DOHH2 (cell line): ENCODE measurements at regions not wholly inside any gene's neighbourhood (a gene's known extent, or its start where the extent isn't known, plus 50 kb on each side); places are given as distances from the start of the nearest gene placed in this dataset.

Source experiments
- H3F3A ChIP-seq: fragments of 200-600 bp; sonication (generic), shearing (Covaris generic); 2 replicates; pipeline ENCODE4 v1.6.0; 2016; ENCODE audit warnings: antibody characterized with exemption, mild to moderate bottlenecking; ENCODE audit not compliant: control insufficient read depth, insufficient read depth
- H3K27ac ChIP-seq: fragments of 200-600 bp; sonication (generic); 2 replicates; pipeline ENCODE4 v1.5.1; 2014; ENCODE audit warnings: low read depth, mild to moderate bottlenecking, low read length, moderate library complexity
- H3K27me3 ChIP-seq: fragments of 200-600 bp; sonication (generic); 2 replicates; pipeline ENCODE4 v1.6.1; 2014; ENCODE audit warnings: mild to moderate bottlenecking, low read length, mixed read lengths; ENCODE audit not compliant: control insufficient read depth
- H3K36me3 ChIP-seq: fragments of 200-600 bp; sonication (generic); 2 replicates; pipeline ENCODE4 v1.6.1; 2014; ENCODE audit warnings: mild to moderate bottlenecking, low read length, moderate library complexity, mixed read lengths; ENCODE audit not compliant: control insufficient read depth
- H3K4me1 ChIP-seq: fragments of 200-600 bp; sonication (generic); 2 replicates; pipeline ENCODE4 v1.6.1; 2014; ENCODE audit warnings: mild to moderate bottlenecking, low read length, mixed read lengths; ENCODE audit not compliant: control insufficient read depth
- H3K4me2 ChIP-seq: fragments of 200-600 bp; sonication (generic); 2 replicates; pipeline ENCODE4 v1.6.0; 2014; ENCODE audit warnings: mild to moderate bottlenecking, low read length, moderate library complexity
- H3K4me3 ChIP-seq: fragments of 200-600 bp; sonication (generic); 2 replicates; pipeline ENCODE4 v1.5.1; 2014; ENCODE audit warnings: mild to moderate bottlenecking, low read length, mixed read lengths
- H3K79me2 ChIP-seq: fragments of 200-600 bp; sonication (generic); 2 replicates; pipeline ENCODE4 v1.6.1; 2014; ENCODE audit warnings: mild to moderate bottlenecking, low read length, mixed read lengths; ENCODE audit not compliant: control insufficient read depth
- H3K9me2 ChIP-seq: fragments of 200-600 bp; sonication (generic); replicated peaks from 2 replicates; pipeline ENCODE4 v1.6.1; 2014; ENCODE audit warnings: mild to moderate bottlenecking, low read length, mixed read lengths; ENCODE audit not compliant: control insufficient read depth
- H3K9me3 ChIP-seq: fragments of 200-600 bp; sonication (generic); 2 replicates; pipeline ENCODE4 v1.6.1; 2014; ENCODE audit warnings: antibody characterized with exemption, low read length, mixed read lengths; ENCODE audit not compliant: control insufficient read depth, insufficient read depth
- H4K20me1 ChIP-seq: fragments of 200-600 bp; sonication (generic); 2 replicates; pipeline ENCODE4 v1.6.0; 2014; ENCODE audit warnings: low read depth, mild to moderate bottlenecking, antibody characterized with exemption, low read length, moderate library complexity; ENCODE audit not compliant: control insufficient read depth, insufficient read depth
- CTCF ChIP-seq: fragments of 200-600 bp; sonication (generic); IDR thresholded peaks from one replicate; pipeline ENCODE4 v1.5.1; 2014; ENCODE audit warnings: antibody characterized with exemption, mild to moderate bottlenecking, low read depth, low read length; ENCODE audit not compliant: poor library complexity, severe bottlenecking
- EZH2phosphoT487 ChIP-seq: fragments of 200-600 bp; sonication (generic); IDR thresholded peaks from 2 replicates; pipeline ENCODE4 v1.6.1; 2017; ENCODE audit warnings: borderline replicate concordance, mild to moderate bottlenecking, antibody characterized with exemption, low read length, moderate library complexity, mixed read lengths

DNA sequence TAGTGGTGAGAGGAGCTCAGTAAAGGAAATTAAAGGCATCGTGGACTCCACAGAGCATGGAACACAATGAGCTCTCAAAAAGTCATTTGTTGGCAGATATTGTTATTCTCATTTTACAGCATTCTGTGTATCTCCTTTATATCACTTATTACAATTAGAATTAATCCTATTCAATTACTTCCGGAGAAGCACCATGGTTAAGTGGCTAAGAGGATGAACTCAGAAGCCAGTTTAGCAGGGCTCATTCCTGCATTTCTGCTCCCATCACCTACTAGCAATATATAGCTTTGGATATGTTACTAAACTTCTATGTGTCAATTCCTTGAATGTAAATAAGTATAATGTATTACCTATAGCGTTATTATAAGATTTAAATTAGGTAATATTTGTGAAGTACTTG, 683.3 kb downstream of the IRS1 start:
- H3K79me2 ChIP-seq = no peaks in the 10 kb centered on the region
- H3K4me3 ChIP-seq = no peak overlapping the region
- H4K20me1 ChIP-seq = no peaks in the 10 kb centered on the region
- no peaks in the 10 kb centered on the region for H3K36me3 ChIP-seq
- H3F3A ChIP-seq = no peaks in the 10 kb centered on the region
- H3K4me1 ChIP-seq = peaks cover 5% of the 10 kb centered on the region
- no peaks in the 10 kb centered on the region for H3K9me3 ChIP-seq
- H3K9me2 ChIP-seq = no peaks in the 10 kb centered on the region
- no peaks in the 10 kb centered on the region for H3K27me3 ChIP-seq
- TF ChIP-seq CTCF = no peak
- TF ChIP-seq EZH2phosphoT487 = no peak
- no peak overlapping the region for H3K27ac ChIP-seq
- H3K4me2 ChIP-seq = no peak overlapping the region

DNA sequence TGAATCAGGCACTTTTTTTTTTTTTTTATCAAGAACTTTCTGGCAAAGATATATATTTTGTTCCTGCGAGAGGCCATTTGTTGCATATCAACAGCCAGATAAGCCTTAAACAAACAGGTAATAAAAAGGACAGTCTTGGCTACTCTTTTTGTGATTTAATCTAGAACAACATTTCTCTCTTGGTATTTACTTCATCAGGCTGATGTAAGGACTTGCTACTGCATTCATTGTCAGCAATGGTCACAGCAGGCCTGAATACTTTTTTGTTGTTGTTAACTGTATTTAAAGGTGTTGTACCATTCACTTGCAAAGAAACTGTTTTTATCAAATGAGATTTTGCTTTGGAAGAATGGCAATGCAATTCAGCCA, 683.8 kb downstream of the IRS1 start:
- no peaks in the 10 kb centered on the region for H3K36me3 ChIP-seq
- TF ChIP-seq EZH2phosphoT487 (no peak), CTCF (no peak)

GRCh38 chr2:226115102-226115831, 684.4 kb downstream of the IRS1 start:
- Histone ChIP-seq H3K27ac (no peak overlapping the region), H3K36me3 (no peaks in the 10 kb centered on the region), H3K79me2 (no peaks in the 10 kb centered on the region), H3K9me2 (no peaks in the 10 kb centered on the region), H3K27me3 (no peaks in the 10 kb centered on the region), H3K4me2 (no peak overlapping the region), H3K9me3 (no peaks in the 10 kb centered on the region), H3K4me1 (no peaks in the 10 kb centered on the region), H3F3A (no peaks in the 10 kb centered on the region), H3K4me3 (no peak overlapping the region), H4K20me1 (no peaks in the 10 kb centered on the region)
- TF ChIP-seq CTCF (no peak), EZH2phosphoT487 (no peak)

More for the DNA sequence above, 683.8 kb downstream of the IRS1 start:
- Histone ChIP-seq H3K9me3 (no peaks in the 10 kb centered on the region), H3F3A (no peaks in the 10 kb centered on the region), H3K27me3 (no peaks in the 10 kb centered on the region), H3K4me1 (no peaks in the 10 kb centered on the region; the same call in 1 of the 2 replicates), H3K79me2 (no peaks in the 10 kb centered on the region), H3K27ac (no peak overlapping the region), H3K4me3 (no peak overlapping the region), H4K20me1 (no peaks in the 10 kb centered on the region), H3K4me2 (no peak overlapping the region), H3K9me2 (no peaks in the 10 kb centered on the region)
